Loucy (cell line): ENCODE measurements at regions not wholly inside any gene's neighbourhood (a gene's known extent, or its start where the extent isn't known, plus 50 kb on each side); places are given as distances from the start of the nearest gene placed in this dataset.

Experiments used
- H2AFZ ChIP-seq: fragments of 200-600 bp; sonication (generic); 2 replicates; pipeline ENCODE4 v1.6.0; 2016; ENCODE audit warnings: antibody characterized with exemption, mild to moderate bottlenecking, low read length, moderate library complexity
- H3F3A ChIP-seq: fragments of 200-600 bp; 2 replicates; pipeline ENCODE4 v1.6.0; 2016; ENCODE audit warnings: antibody characterized with exemption, low read depth, mild to moderate bottlenecking
- H3K27me3 ChIP-seq: fragments of 200-600 bp; sonication (generic); 2 replicates; pipeline ENCODE4 v1.6.1; 2014; ENCODE audit warnings: low read length, mild to moderate bottlenecking; ENCODE audit not compliant: insufficient read depth, poor library complexity, severe bottlenecking
- H3K36me3 ChIP-seq: fragments of 200-600 bp; sonication (generic); 2 replicates; pipeline ENCODE4 v1.6.1; 2016; ENCODE audit warnings: low read length; ENCODE audit not compliant: insufficient read depth
- H3K4me1 ChIP-seq: fragments of 200-600 bp; sonication (generic); 2 replicates; pipeline ENCODE4 v1.5.1; 2014; ENCODE audit warnings: low read length, mild to moderate bottlenecking; ENCODE audit not compliant: insufficient read depth, poor library complexity, severe bottlenecking
- H3K4me2 ChIP-seq: fragments of 200-600 bp; sonication (generic); 2 replicates; pipeline ENCODE4 v1.6.0; 2014; ENCODE audit warnings: antibody characterized with exemption, low read length, low read depth, mild to moderate bottlenecking; ENCODE audit not compliant: poor library complexity, severe bottlenecking
- H3K4me3 ChIP-seq: fragments of 200-600 bp; sonication (generic); 2 replicates; pipeline ENCODE4 v1.5.1; 2014; ENCODE audit warnings: low read length, mild to moderate bottlenecking, mixed read lengths; ENCODE audit not compliant: poor library complexity, severe bottlenecking
- H3K79me2 ChIP-seq: fragments of 200-600 bp; sonication (generic); 2 replicates; pipeline ENCODE4 v1.6.1; 2014; ENCODE audit warnings: low read length; ENCODE audit not compliant: insufficient read depth
- H3K9ac ChIP-seq: fragments of 200-600 bp; sonication (generic); 2 replicates; pipeline ENCODE4 v1.6.0; 2014; ENCODE audit warnings: mild to moderate bottlenecking, low read depth, low read length, moderate library complexity; ENCODE audit not compliant: poor library complexity, severe bottlenecking
- H3K9me2 ChIP-seq: fragments of 200-600 bp; sonication (generic); replicated peaks from 2 replicates; pipeline ENCODE4 v1.6.1; 2016; ENCODE audit warnings: low read depth, low read length, mixed read lengths
- H3K9me3 ChIP-seq: fragments of 200-600 bp; sonication (generic); 2 replicates; pipeline ENCODE4 v1.6.1; 2014; ENCODE audit warnings: mild to moderate bottlenecking, antibody characterized with exemption, low read length, low read depth; ENCODE audit not compliant: insufficient read depth
- H4K20me1 ChIP-seq: fragments of 200-600 bp; sonication (generic); 2 replicates; pipeline ENCODE4 v1.6.0; 2014; ENCODE audit warnings: antibody characterized with exemption, low read length, mild to moderate bottlenecking; ENCODE audit not compliant: insufficient read depth, poor library complexity, severe bottlenecking
- CTCF ChIP-seq: fragments of 200-600 bp; sonication (generic); conservative IDR thresholded peaks from 2 replicates; pipeline ENCODE4 v1.5.1; 2014; ENCODE audit warnings: mild to moderate bottlenecking, antibody characterized with exemption, low read length
- EZH2phosphoT487 ChIP-seq: fragments of 200-600 bp; IDR thresholded peaks from 2 replicates; pipeline ENCODE4 v1.6.1; 2018; ENCODE audit warnings: antibody characterized with exemption, mild to moderate bottlenecking, moderate library complexity, borderline replicate concordance

GRCh38 chr5:16994565-16994964 lies 58.5 kb upstream of the MYO10 start:
- TF ChIP-seq EZH2phosphoT487 (no peak), CTCF (no peak)
- Histone ChIP-seq H3K36me3 (no peaks in the 10 kb centered on the region), H3K4me2 (no peak overlapping the region), H3K4me3 (no peak overlapping the region), H3K9me2 (no peaks in the 10 kb centered on the region), H3K9me3 (no peaks in the 10 kb centered on the region), H3K79me2 (no peaks in the 10 kb centered on the region), H3F3A (no peaks in the 10 kb centered on the region), H2AFZ (no peak overlapping the region), H3K9ac (no peak overlapping the region), H3K27me3 (no peaks in the 10 kb centered on the region), H3K4me1 (no peaks in the 10 kb centered on the region), H4K20me1 (no peaks in the 10 kb centered on the region)

- no peaks in the 10 kb centered on the region for H3K9me3 ChIP-seq
- no peaks in the 10 kb centered on the region for H4K20me1 ChIP-seq
- no peak overlapping the region for H3K4me3 ChIP-seq
- H3K4me1 ChIP-seq, result no peaks in the 10 kb centered on the region
- no peak overlapping the region for H3K9ac ChIP-seq
- H2AFZ ChIP-seq, result no peak overlapping the region
- H3K36me3 ChIP-seq, result no peaks in the 10 kb centered on the region
- H3F3A ChIP-seq, result no peaks in the 10 kb centered on the region
- no peaks in the 10 kb centered on the region for H3K9me2 ChIP-seq
- H3K4me2 ChIP-seq, result no peak overlapping the region
- no peak for TF ChIP-seq CTCF
- no peak for TF ChIP-seq EZH2phosphoT487
- H3K79me2 ChIP-seq, result no peaks in the 10 kb centered on the region
- H3K27me3 ChIP-seq, result no peaks in the 10 kb centered on the region
Measured at GRCh38 chr5:16995372-16995771, 59.3 kb upstream of the MYO10 start.

- H4K20me1 ChIP-seq, result no peaks in the 10 kb centered on the region
- no peaks in the 10 kb centered on the region for H3K79me2 ChIP-seq
- H3K27me3 ChIP-seq, result no peaks in the 10 kb centered on the region
- TF ChIP-seq CTCF (no peak), EZH2phosphoT487 (no peak)
- no peaks in the 10 kb centered on the region for H3F3A ChIP-seq
- no peak overlapping the region for H3K4me3 ChIP-seq
- H3K4me1 ChIP-seq, result no peaks in the 10 kb centered on the region
- H3K4me2 ChIP-seq, result no peak overlapping the region
- H3K9ac ChIP-seq, result no peak overlapping the region
- H3K9me3 ChIP-seq, result no peaks in the 10 kb centered on the region
- H3K9me2 ChIP-seq, result no peaks in the 10 kb centered on the region
- H2AFZ ChIP-seq, result no peak overlapping the region
- no peaks in the 10 kb centered on the region for H3K36me3 ChIP-seq
Measured at GRCh38 chr5:17000291-17000939, 64.3 kb upstream of the MYO10 start.
